HepG2 (cell line): ENCODE measurements at regions not wholly inside any gene's neighbourhood (a gene's known extent, or its start where the extent isn't known, plus 50 kb on each side); places are given as distances from the start of the nearest gene placed in this dataset.

Experiments used
- ATAC-seq: fragments of 200-7000 bp; cut with Tn5 transposase; 3 replicates; pipeline ENCODE4 v1.9.1; 2020; ENCODE audit warnings: mild to moderate bottlenecking, moderate library complexity
- BruUV-seq: library from RNA; stranded (reverse); fragments of 400-500 nt; replicated peaks from 2 replicates; lab custom pipeline; 2021; lab: Mats Ljungman, UMichigan
- CTCF ChIA-PET: fragments of 300-600 bp; formaldehyde crosslinking; extraction: SDS; loops from one replicate; lab custom pipeline; 2021; ENCODE audit warnings: low total read pairs, inconsistent platforms, low intra/inter-chr PET ratio; lab: Yijun Ruan, JAX
- POLR2A ChIA-PET: fragments of 350-600 bp; sonication (Branson Sonifier 250); formaldehyde crosslinking; loops from one replicate; lab custom pipeline; 2020; ENCODE audit warnings: antibody characterized with exemption, inconsistent platforms; lab: Yijun Ruan, JAX
- DNase-seq: peaks from one replicate; pipeline ENCODE4 v3.0.0-alpha.2; 2015; ENCODE audit warnings: low spot score
- FAIRE-seq: peaks from 3 replicates; lab custom pipeline; 2011; peaks lifted over from hg19 to GRCh38; lab: Jason Lieb, UNC
- H2AFZ ChIP-seq: one replicate; pipeline ENCODE4 v1.6.1; 2011; ENCODE audit warnings: low read length, inconsistent platforms
- H3K27ac ChIP-seq: fragments of 300-600 bp; 3 replicates; pipeline ENCODE4 v1.8.0; 2011; ENCODE audit warnings: mixed run types, mild to moderate bottlenecking, mixed read lengths, low read length, inconsistent platforms; ENCODE audit not compliant: insufficient read depth; ENCODE audit errors: extremely low read length
- H3K27me3 ChIP-seq, 2 experiments: fragments of 200-600 bp in 1 of 2; 2 replicates in 1 of 2; 3 replicates in 1 of 2; pipeline versions ENCODE4 v1.6.0 to v1.8.0; 2011; ENCODE audit warnings: low read length in 2 of 2, mild to moderate bottlenecking in 2 of 2, moderate library complexity in 2 of 2, inconsistent platforms in 1 of 2; ENCODE audit not compliant: insufficient read depth in 2 of 2, control insufficient read depth in 1 of 2
- H3K36me3 ChIP-seq, 2 experiments: fragments of 200-600 bp in 1 of 2; replicated peaks in 1 of 2; 2 replicates in 1 of 2; 3 replicates in 1 of 2; pipeline versions ENCODE4 v1.5.1 to v1.8.0; 2011; ENCODE audit warnings: low read length in 2 of 2, inconsistent platforms in 1 of 2; ENCODE audit not compliant: insufficient read depth in 2 of 2, control insufficient read depth in 1 of 2
- H3K4me1 ChIP-seq: 2 replicates; pipeline ENCODE4 v1.5.1; 2012; ENCODE audit warnings: low read length, inconsistent platforms; ENCODE audit not compliant: insufficient read depth
- H3K4me2 ChIP-seq: 2 replicates; pipeline ENCODE4 v1.6.0; 2011; ENCODE audit warnings: low read depth, low read length, inconsistent platforms
- H3K4me3 ChIP-seq, 3 experiments: fragments of 200-600 bp in 1 of 3; sonication (generic), shearing (Covaris generic) in 1 of 3; replicated peaks in 1 of 3; 2 replicates each; pipeline ENCODE4 v1.5.1; 2011 to 2016; ENCODE audit warnings: low read length in 3 of 3, inconsistent platforms in 2 of 3, low read depth in 2 of 3, mild to moderate bottlenecking in 2 of 3, control low read depth in 1 of 3, mixed read lengths in 1 of 3; ENCODE audit not compliant: insufficient read depth in 1 of 3
- H3K79me2 ChIP-seq: one replicate; pipeline ENCODE4 v1.6.1; 2011; ENCODE audit warnings: low read length, inconsistent platforms; ENCODE audit not compliant: insufficient read depth
- H3K9ac ChIP-seq: 2 replicates; pipeline ENCODE4 v1.6.0; 2011; ENCODE audit warnings: mild to moderate bottlenecking, low read depth, low read length, inconsistent platforms; ENCODE audit not compliant: insufficient read depth
- H3K9me3 ChIP-seq: 2 replicates; pipeline ENCODE4 v1.5.1; 2012; ENCODE audit warnings: mild to moderate bottlenecking, low read length
- H4K20me1 ChIP-seq: 2 replicates; pipeline ENCODE4 v1.6.0; 2011; ENCODE audit warnings: inconsistent platforms, mild to moderate bottlenecking, low read length, moderate library complexity; ENCODE audit not compliant: insufficient read depth
- NCOA5 ChIP-seq: sonication (generic); formaldehyde crosslinking; IDR thresholded peaks from 2 replicates; pipeline ENCODE4 v1.4.0; 2020; ENCODE audit warnings: missing genetic modification reagents
- NCOR1 ChIP-seq: fragments of 200-600 bp; sonication (generic); IDR thresholded peaks from 2 replicates; pipeline ENCODE4 v1.7.0; 2017; ENCODE audit warnings: antibody characterized with exemption, low read length, borderline replicate concordance
- NFE2L1 ChIP-seq: sonication (generic); formaldehyde crosslinking; IDR thresholded peaks from 2 replicates; pipeline ENCODE4 v1.4.0; 2020; ENCODE audit warnings: missing genetic modification reagents, mild to moderate bottlenecking, borderline replicate concordance
- PRMT3 ChIP-seq: sonication (generic); formaldehyde crosslinking; IDR thresholded peaks from 2 replicates; pipeline ENCODE4 v1.8.1; 2022; ENCODE audit warnings: low read depth, mild to moderate bottlenecking, moderate library complexity, missing genetic modification reagents, borderline replicate concordance
- YEATS4 ChIP-seq: sonication (generic); formaldehyde crosslinking; IDR thresholded peaks from 2 replicates; pipeline ENCODE4 v1.4.0; 2020; ENCODE audit warnings: missing genetic modification reagents, borderline replicate concordance
- ZBTB1 ChIP-seq: sonication (generic); formaldehyde crosslinking; IDR thresholded peaks from 2 replicates; pipeline ENCODE4 v1.4.0; 2020; ENCODE audit warnings: missing genetic modification reagents, borderline replicate concordance
- ZBTB21 ChIP-seq: sonication (generic); formaldehyde crosslinking; IDR thresholded peaks from 2 replicates; pipeline ENCODE4 v1.4.0; 2020; ENCODE audit warnings: missing genetic modification reagents
- ZNF205 ChIP-seq: IDR thresholded peaks from 2 replicates; pipeline ENCODE4 v1.6.1; 2018; ENCODE audit warnings: missing biosample characterization, missing genetic modification reagents
- ZNF773 ChIP-seq: sonication (generic); formaldehyde crosslinking; IDR thresholded peaks from 2 replicates; pipeline ENCODE4 v1.4.0; 2020; ENCODE audit warnings: missing genetic modification reagents, borderline replicate concordance
- ZSCAN31 ChIP-seq: sonication (generic); formaldehyde crosslinking; IDR thresholded peaks from 2 replicates; pipeline ENCODE4 v1.5.0; 2020; ENCODE audit warnings: low read depth, mild to moderate bottlenecking, missing genetic modification reagents
- WGBS: methylation state at CpG from one replicate; pipeline ENCODE4 v1.1.6; 2017; ENCODE audit warnings: low lambda C conversion rate; 5-methylcytosine and 5-hydroxymethylcytosine counted together
- in situ Hi-C: cut with HindIII; loops from 2 replicates; pipeline ENCODE4 v1.10.0; 2017; ENCODE audit warnings: low pct_unique_long_range_greater_than_20kb; ENCODE audit not compliant: extremely low pct_ligation_motif_present
- intact Hi-C: fragments of 100-400 bp; cut with micrococcal nuclease; formaldehyde crosslinking; loops from one replicate; pipeline ENCODE4 v1.10.0; 2022; ENCODE audit not compliant: unreplicated experiment
- TF ChIP-seq, protein P1 (sequence below): sonication (generic); formaldehyde crosslinking; IDR thresholded peaks from 2 replicates; pipeline ENCODE4 v1.8.1; 2023; ENCODE audit warnings: missing genetic modification reagents, mild to moderate bottlenecking, borderline replicate concordance
- TF ChIP-seq, protein P2 (sequence below): sonication (generic); formaldehyde crosslinking; conservative IDR thresholded peaks from 2 replicates; pipeline ENCODE4 v1.8.0; 2022; ENCODE audit warnings: missing genetic modification reagents
- TF ChIP-seq, protein P3 (sequence below): fragments of 450-650 bp; IDR thresholded peaks from 2 replicates; pipeline ENCODE4 v1.6.1; 2017

DNA sequence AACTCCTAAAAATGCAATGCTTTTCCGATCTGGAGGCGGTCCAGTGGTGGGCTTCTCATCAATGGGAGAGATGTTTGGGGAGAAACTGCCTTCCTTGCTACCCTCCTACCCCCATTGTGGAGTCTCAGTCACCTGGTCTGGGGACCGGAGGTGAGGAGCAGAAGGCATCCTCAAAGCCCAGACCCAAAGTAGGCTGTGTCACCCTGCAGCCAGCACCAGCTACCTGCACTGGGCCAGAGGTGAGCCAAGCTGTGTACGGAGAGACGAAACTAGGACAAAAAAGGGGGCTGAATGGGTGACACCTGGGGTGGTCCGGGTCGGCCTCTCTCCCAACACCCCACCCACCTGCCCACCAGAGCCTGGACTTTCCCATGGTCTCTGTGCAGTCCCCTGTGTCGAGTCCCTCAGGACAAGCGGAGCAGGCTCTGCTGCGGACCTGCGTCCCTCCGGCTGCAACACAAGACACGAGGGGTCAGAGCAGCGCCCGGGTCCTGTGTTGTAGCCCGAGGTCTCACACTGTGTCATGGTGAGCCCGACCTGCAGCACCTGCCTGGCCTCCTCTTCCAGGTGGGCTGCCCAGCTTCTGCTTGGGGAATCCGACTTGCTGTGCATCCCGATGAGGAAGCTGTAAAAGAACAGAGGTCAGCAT lies 68.0 kb upstream of the RMP24 start:
- Histone ChIP-seq H3K9ac (no peak overlapping the region), H3K9me3 (no peaks in the 10 kb centered on the region), H2AFZ (no peak overlapping the region), H3K27me3 (no peaks in the 10 kb centered on the region; a peak in 1 of 5 replicates), H3K4me1 (no peaks in the 10 kb centered on the region), H3K79me2 (no peaks in the 10 kb centered on the region), H4K20me1 (no peaks in the 10 kb centered on the region), H3K27ac (no peak overlapping the region), H3K4me3 (no peak overlapping the region), H3K36me3 (no peaks in the 10 kb centered on the region), H3K4me2 (no peak overlapping the region)
- FAIRE-seq = no peak
- 36% methylated on average over 6 of the region's 19 CpGs for WGBS
- intact Hi-C loops = no loop called here
- BruUV-seq = no TSS peak
- in situ Hi-C loops = no loop called here
- DNase-seq = no peak
- ATAC-seq = no peak; the same call in 1 of the 3 replicates
- ChIA-PET CTCF (no interaction called here), POLR2A (no interaction called here)
- TF ChIP-seq, protein P1, sequence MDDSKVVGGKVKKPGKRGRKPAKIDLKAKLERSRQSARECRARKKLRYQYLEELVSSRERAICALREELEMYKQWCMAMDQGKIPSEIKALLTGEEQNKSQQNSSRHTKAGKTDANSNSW (CRISPR knock-in tag) = no peak
- TF ChIP-seq NFE2L1 (CRISPR knock-in tag) (no peak), PRMT3 (CRISPR knock-in tag) (no peak), NCOR1 (no peak), NCOA5 (CRISPR knock-in tag) (no peak), ZSCAN31 (CRISPR knock-in tag) (no peak), ZBTB1 (CRISPR knock-in tag) (no peak), ZNF205 (CRISPR knock-in tag) (no peak), ZNF773 (CRISPR knock-in tag) (no peak), YEATS4 (CRISPR knock-in tag) (no peak), ZBTB21 (CRISPR knock-in tag) (no peak)
- TF ChIP-seq, protein P2, sequence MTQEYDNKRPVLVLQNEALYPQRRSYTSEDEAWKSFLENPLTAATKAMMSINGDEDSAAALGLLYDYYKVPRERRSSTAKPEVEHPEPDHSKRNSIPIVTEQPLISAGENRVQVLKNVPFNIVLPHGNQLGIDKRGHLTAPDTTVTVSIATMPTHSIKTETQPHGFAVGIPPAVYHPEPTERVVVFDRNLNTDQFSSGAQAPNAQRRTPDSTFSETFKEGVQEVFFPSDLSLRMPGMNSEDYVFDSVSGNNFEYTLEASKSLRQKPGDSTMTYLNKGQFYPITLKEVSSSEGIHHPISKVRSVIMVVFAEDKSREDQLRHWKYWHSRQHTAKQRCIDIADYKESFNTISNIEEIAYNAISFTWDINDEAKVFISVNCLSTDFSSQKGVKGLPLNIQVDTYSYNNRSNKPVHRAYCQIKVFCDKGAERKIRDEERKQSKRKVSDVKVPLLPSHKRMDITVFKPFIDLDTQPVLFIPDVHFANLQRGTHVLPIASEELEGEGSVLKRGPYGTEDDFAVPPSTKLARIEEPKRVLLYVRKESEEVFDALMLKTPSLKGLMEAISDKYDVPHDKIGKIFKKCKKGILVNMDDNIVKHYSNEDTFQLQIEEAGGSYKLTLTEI = no peak
- TF ChIP-seq, protein P3, sequence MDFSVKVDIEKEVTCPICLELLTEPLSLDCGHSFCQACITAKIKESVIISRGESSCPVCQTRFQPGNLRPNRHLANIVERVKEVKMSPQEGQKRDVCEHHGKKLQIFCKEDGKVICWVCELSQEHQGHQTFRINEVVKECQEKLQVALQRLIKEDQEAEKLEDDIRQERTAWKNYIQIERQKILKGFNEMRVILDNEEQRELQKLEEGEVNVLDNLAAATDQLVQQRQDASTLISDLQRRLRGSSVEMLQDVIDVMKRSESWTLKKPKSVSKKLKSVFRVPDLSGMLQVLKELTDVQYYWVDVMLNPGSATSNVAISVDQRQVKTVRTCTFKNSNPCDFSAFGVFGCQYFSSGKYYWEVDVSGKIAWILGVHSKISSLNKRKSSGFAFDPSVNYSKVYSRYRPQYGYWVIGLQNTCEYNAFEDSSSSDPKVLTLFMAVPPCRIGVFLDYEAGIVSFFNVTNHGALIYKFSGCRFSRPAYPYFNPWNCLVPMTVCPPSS = no peak
- TF ChIP-seq, all 625 proteins: peak for 0
